ENCODE measurements at regions not wholly inside any gene's neighbourhood (a gene's known extent, or its start where the extent isn't known, plus 50 kb on each side); places are given as distances from the start of the nearest gene placed in this dataset.
A peak's percentile ranks its signal among the peaks of the same experiment; 100 is the strongest.

DNA sequence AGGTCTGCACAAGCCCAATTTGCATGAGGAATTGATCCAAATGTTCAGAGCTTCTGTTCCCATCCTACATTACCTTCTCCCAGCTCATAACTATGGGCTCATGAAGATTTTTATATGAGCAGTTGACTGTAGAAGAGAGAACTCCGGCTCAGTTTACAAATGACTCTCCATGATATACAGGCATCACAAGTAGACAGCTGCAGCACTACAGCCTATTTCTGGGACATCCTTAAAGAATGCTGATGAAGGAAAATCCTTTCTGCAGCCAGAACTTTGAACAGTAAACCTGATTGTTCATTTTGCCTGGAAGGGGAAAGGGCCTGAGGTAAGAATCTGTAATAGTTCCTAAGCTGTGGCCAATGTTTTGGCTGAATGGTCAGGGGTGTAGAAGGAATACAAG lies 174.1 kb upstream of the CXCL13 start:
- no peak for TF ChIP-seq YY1 (IDR thresholded peaks at IDR 0.05; ENCODE audit: insufficient read depth, insufficient read length)
- no peak for TF ChIP-seq ZNF274 (IDR thresholded peaks at IDR 0.05; ENCODE audit: low read depth, low read length)
- no peak for TF ChIP-seq SUZ12 (IDR thresholded peaks at IDR 0.05; ENCODE audit: extremely low read depth, insufficient read depth, insufficient read length)
- Histone ChIP-seq H3K27me3 (ENCODE audit: insufficient read depth, insufficient read length) (no peaks in the 10 kb centered on the region), H3K9me3 (ENCODE audit: insufficient read depth, low read length) (no peaks in the 10 kb centered on the region), H3K9ac (ENCODE audit: insufficient read length, low read depth) (no peak overlapping the region), H3K36me3 (ENCODE audit: insufficient read depth, insufficient read length, low read length) (no peaks in the 10 kb centered on the region), H3K4me3 (ENCODE audit: insufficient read length, low read depth) (no peak overlapping the region), H3K4me1 (ENCODE audit: insufficient read depth, insufficient read length) (no peaks in the 10 kb centered on the region)
- no peak for DNase-seq (ENCODE audit: low read depth, low spot score)

DNA sequence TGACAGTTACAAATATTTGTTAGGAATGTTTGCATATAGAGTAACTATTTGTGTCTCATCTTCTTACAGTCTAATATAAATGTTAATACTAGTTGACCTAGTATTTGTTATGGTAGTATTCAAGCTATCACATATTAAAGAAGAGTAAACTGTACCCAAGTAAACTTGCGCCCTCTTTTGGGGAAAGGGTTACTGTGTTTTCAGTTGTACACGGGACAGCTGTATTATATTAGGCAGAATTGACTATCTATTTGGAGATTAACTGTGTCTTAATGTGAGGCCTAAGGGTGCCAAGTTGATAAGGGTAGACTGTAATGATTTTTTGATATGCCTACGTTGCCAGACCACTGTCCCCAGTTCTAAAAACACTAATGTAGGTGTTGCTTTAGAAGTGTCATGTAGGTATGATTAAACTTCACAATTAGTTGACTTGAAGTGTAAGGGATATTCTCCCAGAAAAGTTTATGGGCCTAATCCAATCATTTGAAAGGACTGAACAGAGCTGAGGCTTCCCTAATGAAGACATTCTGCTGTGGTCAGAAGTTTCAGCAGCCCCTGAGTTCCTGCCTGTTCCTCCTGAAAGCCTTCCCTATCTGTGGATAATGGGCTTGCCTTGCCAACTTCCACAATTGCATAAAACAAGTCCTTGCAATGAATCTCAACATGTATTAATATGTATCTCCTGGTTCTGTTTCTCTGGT lies 172.8 kb upstream of the CXCL13 start:
- TF ChIP-seq SUZ12 (IDR thresholded peaks at IDR 0.05; ENCODE audit: extremely low read depth, insufficient read depth, insufficient read length) (no peak), YY1 (IDR thresholded peaks at IDR 0.05; ENCODE audit: insufficient read depth, insufficient read length) (no peak), ZNF274 (IDR thresholded peaks at IDR 0.05; ENCODE audit: low read depth, low read length) (no peak)
- DNase-seq (ENCODE audit: low read depth, low spot score) = no peak
- no peaks in the 10 kb centered on the region for H3K36me3 ChIP-seq (ENCODE audit: insufficient read depth, insufficient read length, low read length)

DNA sequence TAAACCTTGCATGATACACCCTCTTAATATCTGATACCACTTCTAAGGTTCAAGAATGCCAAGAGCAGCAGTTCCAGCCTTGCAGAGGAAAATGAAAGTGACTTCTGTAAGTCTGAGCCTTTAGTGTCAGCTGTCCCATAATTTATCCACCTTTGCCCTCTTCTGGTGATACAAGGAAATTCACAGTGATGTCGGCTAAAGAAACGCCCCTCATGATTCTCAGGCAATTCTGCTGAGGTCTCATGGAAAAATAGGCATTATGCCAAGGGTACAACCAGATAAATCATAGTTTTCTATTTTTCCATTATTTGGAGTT lies 172.2 kb upstream of the CXCL13 start:
- TF ChIP-seq YY1 (IDR thresholded peaks at IDR 0.05; ENCODE audit: insufficient read depth, insufficient read length) = no peak
- no peak for TF ChIP-seq ZNF274 (IDR thresholded peaks at IDR 0.05; ENCODE audit: low read depth, low read length)
- no peak for TF ChIP-seq SUZ12 (IDR thresholded peaks at IDR 0.05; ENCODE audit: extremely low read depth, insufficient read depth, insufficient read length)
- H3K4me3 ChIP-seq (ENCODE audit: insufficient read length, low read depth) = no peak overlapping the region
- H3K4me1 ChIP-seq (ENCODE audit: insufficient read depth, insufficient read length) = no peaks in the 10 kb centered on the region
- H3K9ac ChIP-seq (ENCODE audit: insufficient read length, low read depth) = no peak overlapping the region
- no peaks in the 10 kb centered on the region for H3K27me3 ChIP-seq (ENCODE audit: insufficient read depth, insufficient read length)
- H3K9me3 ChIP-seq (ENCODE audit: insufficient read depth, low read length) = no peaks in the 10 kb centered on the region
- peak; percentile 22 for DNase-seq (ENCODE audit: low read depth, low spot score)
- no peaks in the 10 kb centered on the region for H3K36me3 ChIP-seq (ENCODE audit: insufficient read depth, insufficient read length, low read length)

More for the DNA sequence above, 172.8 kb upstream of the CXCL13 start:
- H3K9me3 ChIP-seq (ENCODE audit: insufficient read depth, low read length) = no peaks in the 10 kb centered on the region
- H3K27me3 ChIP-seq (ENCODE audit: insufficient read depth, insufficient read length) = no peaks in the 10 kb centered on the region
- H3K9ac ChIP-seq (ENCODE audit: insufficient read length, low read depth) = no peak overlapping the region
- no peaks in the 10 kb centered on the region for H3K4me1 ChIP-seq (ENCODE audit: insufficient read depth, insufficient read length)
- H3K4me3 ChIP-seq (ENCODE audit: insufficient read length, low read depth) = no peak overlapping the region

DNA sequence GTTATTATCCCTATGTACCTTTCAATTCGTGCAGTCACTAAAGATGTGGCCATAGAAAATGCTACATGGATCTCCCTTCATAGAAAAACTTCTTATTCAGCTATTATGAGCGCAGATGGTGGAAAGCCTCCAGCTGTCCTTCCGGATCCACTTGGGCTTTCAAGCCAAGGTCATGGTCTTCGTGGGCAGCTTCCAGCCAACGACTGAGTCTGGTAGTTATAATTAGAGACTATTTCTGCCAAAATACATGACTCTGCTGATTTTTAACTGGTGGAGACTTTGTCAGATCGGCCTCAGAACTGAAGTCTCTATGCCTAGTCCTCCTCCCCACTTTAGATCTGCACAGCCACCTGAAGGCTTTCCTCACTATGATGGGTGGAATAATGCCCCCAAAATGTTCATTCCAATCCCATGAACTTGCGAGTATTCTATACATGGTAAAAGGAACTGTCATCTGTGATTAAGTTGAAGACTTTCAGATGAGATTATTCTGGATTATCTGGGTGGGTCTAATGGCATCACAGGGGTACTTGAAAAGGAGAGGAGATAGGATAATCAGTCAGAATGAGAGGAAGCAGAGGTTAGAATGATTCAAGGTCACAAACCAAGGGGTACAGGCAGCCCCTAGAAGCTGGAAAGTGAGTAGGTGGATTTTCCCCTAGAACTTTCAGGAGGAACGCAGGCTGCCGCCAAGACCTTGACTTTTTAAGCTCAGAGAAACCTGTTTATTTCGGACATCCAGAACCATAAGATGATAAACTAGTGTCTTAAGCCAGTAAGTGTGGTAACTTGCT lies 171.1 kb upstream of the CXCL13 start:
- H3K4me1 ChIP-seq (ENCODE audit: insufficient read depth, insufficient read length) = no peaks in the 10 kb centered on the region
- no peaks in the 10 kb centered on the region for H3K27me3 ChIP-seq (ENCODE audit: insufficient read depth, insufficient read length)
- H3K36me3 ChIP-seq (ENCODE audit: insufficient read depth, insufficient read length, low read length) = no peaks in the 10 kb centered on the region
- no peak overlapping the region for H3K4me3 ChIP-seq (ENCODE audit: insufficient read length, low read depth)
- H3K9ac ChIP-seq (ENCODE audit: insufficient read length, low read depth) = no peak overlapping the region
- no peaks in the 10 kb centered on the region for H3K9me3 ChIP-seq (ENCODE audit: insufficient read depth, low read length)
- DNase-seq (ENCODE audit: low read depth, low spot score) = no peak
- TF ChIP-seq ZNF274 (IDR thresholded peaks at IDR 0.05; ENCODE audit: low read depth, low read length) (no peak), YY1 (IDR thresholded peaks at IDR 0.05; ENCODE audit: insufficient read depth, insufficient read length) (no peak), SUZ12 (IDR thresholded peaks at IDR 0.05; ENCODE audit: extremely low read depth, insufficient read depth, insufficient read length) (no peak)

GRCh38 chr4:77437079-77437478 lies 168.5 kb upstream of the CXCL13 start:
- Histone ChIP-seq H3K9me3 (ENCODE audit: insufficient read depth, low read length) (no peaks in the 10 kb centered on the region), H3K36me3 (ENCODE audit: insufficient read depth, insufficient read length, low read length) (no peaks in the 10 kb centered on the region), H3K27me3 (ENCODE audit: insufficient read depth, insufficient read length) (no peaks in the 10 kb centered on the region), H3K4me3 (ENCODE audit: insufficient read length, low read depth) (no peak overlapping the region), H3K9ac (ENCODE audit: insufficient read length, low read depth) (no peak overlapping the region), H3K4me1 (ENCODE audit: insufficient read depth, insufficient read length) (no peaks in the 10 kb centered on the region)
- no peak for DNase-seq (ENCODE audit: low read depth, low spot score)
- TF ChIP-seq ZNF274 (IDR thresholded peaks at IDR 0.05; ENCODE audit: low read depth, low read length) (no peak), SUZ12 (IDR thresholded peaks at IDR 0.05; ENCODE audit: extremely low read depth, insufficient read depth, insufficient read length) (no peak), YY1 (IDR thresholded peaks at IDR 0.05; ENCODE audit: insufficient read depth, insufficient read length) (no peak)

DNA sequence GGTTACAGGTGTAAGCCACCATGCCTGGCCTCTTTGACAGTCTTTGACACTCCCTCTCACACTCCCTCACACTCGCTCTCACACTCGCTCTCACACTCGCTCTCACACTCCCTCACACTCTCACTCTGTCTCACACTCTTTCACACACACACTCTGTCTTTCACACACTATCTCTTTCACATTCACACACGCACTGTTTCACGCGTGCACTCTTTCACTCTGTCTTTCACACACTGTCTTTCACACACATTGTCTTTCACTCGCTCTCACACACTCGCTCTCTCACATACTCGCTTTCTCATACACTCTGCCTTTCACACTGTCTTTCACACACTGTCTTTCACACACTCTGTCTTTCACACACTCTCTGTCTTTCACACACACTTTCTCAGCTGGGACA lies 167.1 kb upstream of the CXCL13 start:
- H3K27me3 ChIP-seq (ENCODE audit: insufficient read depth, insufficient read length) = no peaks in the 10 kb centered on the region
- H3K9ac ChIP-seq (ENCODE audit: insufficient read length, low read depth) = no peak overlapping the region
- no peaks in the 10 kb centered on the region for H3K36me3 ChIP-seq (ENCODE audit: insufficient read depth, insufficient read length, low read length)
- H3K9me3 ChIP-seq (ENCODE audit: insufficient read depth, low read length) = no peaks in the 10 kb centered on the region
- no peaks in the 10 kb centered on the region for H3K4me1 ChIP-seq (ENCODE audit: insufficient read depth, insufficient read length)
- DNase-seq (ENCODE audit: low read depth, low spot score) = no peak
- H3K4me3 ChIP-seq (ENCODE audit: insufficient read length, low read depth) = no peak overlapping the region
- TF ChIP-seq SUZ12 (IDR thresholded peaks at IDR 0.05; ENCODE audit: extremely low read depth, insufficient read depth, insufficient read length) = no peak
- TF ChIP-seq ZNF274 (IDR thresholded peaks at IDR 0.05; ENCODE audit: low read depth, low read length) = no peak
- TF ChIP-seq YY1 (IDR thresholded peaks at IDR 0.05; ENCODE audit: insufficient read depth, insufficient read length) = no peak

GRCh38 chr4:77443941-77444340 lies 161.7 kb upstream of the CXCL13 start:
- H3K4me1 ChIP-seq (ENCODE audit: insufficient read depth, insufficient read length) = no peaks in the 10 kb centered on the region
- H3K27me3 ChIP-seq (ENCODE audit: insufficient read depth, insufficient read length) = no peaks in the 10 kb centered on the region
- H3K9ac ChIP-seq (ENCODE audit: insufficient read length, low read depth) = no peak overlapping the region
- TF ChIP-seq YY1 (IDR thresholded peaks at IDR 0.05; ENCODE audit: insufficient read depth, insufficient read length) (no peak), SUZ12 (IDR thresholded peaks at IDR 0.05; ENCODE audit: extremely low read depth, insufficient read depth, insufficient read length) (no peak), ZNF274 (IDR thresholded peaks at IDR 0.05; ENCODE audit: low read depth, low read length) (no peak)
- no peaks in the 10 kb centered on the region for H3K9me3 ChIP-seq (ENCODE audit: insufficient read depth, low read length)
- no peak for DNase-seq (ENCODE audit: low read depth, low spot score)
- no peaks in the 10 kb centered on the region for H3K36me3 ChIP-seq (ENCODE audit: insufficient read depth, insufficient read length, low read length)
- H3K4me3 ChIP-seq (ENCODE audit: insufficient read length, low read depth) = no peak overlapping the region
